Natural killer cell (primary cell): ENCODE measurements at regions not wholly inside any gene's neighbourhood (a gene's known extent, or its start where the extent isn't known, plus 50 kb on each side); places are given as distances from the start of the nearest gene placed in this dataset.

Experiments
- ATAC-seq, 3 donors: fragments of 150-1000 bp in 2 of 3; fragments of 200-7000 bp in 1 of 3; cut with Tn5 transposase; 1 replicate in 1 of 3; 2 replicates in 2 of 3; pipeline ENCODE4 v1.10.0; 2021; ENCODE audit warnings: mild to moderate bottlenecking in 2 of 3, moderate library complexity in 2 of 3
- DNase-seq, 2 donors: peaks; one replicate each; pipeline versions ENCODE4 v3.0.0 to v3.0.0-alpha.2; 2013 to 2021; ENCODE audit warnings: mixed read lengths in 1 of 2
- H3K27ac ChIP-seq: one replicate; pipeline ENCODE4 v1.5.1; 2013; ENCODE audit warnings: mild to moderate bottlenecking, low read length
- H3K27me3 ChIP-seq: one replicate; pipeline ENCODE4 v1.6.1; 2013; ENCODE audit warnings: low read length; ENCODE audit not compliant: control insufficient read depth, insufficient read depth
- H3K36me3 ChIP-seq: one replicate; pipeline ENCODE4 v1.6.1; 2013; ENCODE audit warnings: low read length; ENCODE audit not compliant: control insufficient read depth, insufficient read depth
- H3K4me1 ChIP-seq: one replicate; pipeline ENCODE4 v1.6.1; 2013; ENCODE audit warnings: low read length; ENCODE audit not compliant: control insufficient read depth, insufficient read depth
- H3K4me3 ChIP-seq: one replicate; pipeline ENCODE4 v1.5.1; 2013; ENCODE audit warnings: low read length
- H3K9me3 ChIP-seq: one replicate; pipeline ENCODE4 v1.6.1; 2013; ENCODE audit warnings: low read length; ENCODE audit not compliant: control insufficient read depth, insufficient read depth
- H3K27ac Mint-ChIP-seq, 2 donors: one replicate each; pipeline ENCODE4 v1.8.0; 2022; ENCODE audit warnings: mild to moderate bottlenecking in 2 of 2, mixed read lengths in 2 of 2, moderate library complexity in 1 of 2
- H3K27me3 Mint-ChIP-seq, 2 donors: one replicate each; pipeline ENCODE4 v1.8.0; 2022; ENCODE audit warnings: low read depth in 2 of 2, mixed read lengths in 2 of 2
- H3K36me3 Mint-ChIP-seq: one replicate; pipeline ENCODE4 v1.8.0; 2022; ENCODE audit warnings: mixed read lengths
- H3K4me1 Mint-ChIP-seq, 2 donors: one replicate each; pipeline ENCODE4 v1.8.0; 2022; ENCODE audit warnings: mixed read lengths in 2 of 2
- H3K4me3 Mint-ChIP-seq: one replicate; pipeline ENCODE4 v1.8.0; 2022; ENCODE audit warnings: mild to moderate bottlenecking, moderate library complexity, mixed read lengths
- H3K9me3 Mint-ChIP-seq, 2 donors: one replicate each; pipeline ENCODE4 v1.8.0; 2022; ENCODE audit warnings: mixed read lengths in 2 of 2
- CTCF ChIP-seq: fragments of 200-600 bp; IDR thresholded peaks from one replicate; pipeline ENCODE4 v1.8.0; 2022; ENCODE audit warnings: antibody characterized with exemption
- WGBS: methylation state at CpG from one replicate; pipeline ENCODE4 v1.1.7; 2013; ENCODE audit warnings: missing lambda C conversion rate; ENCODE audit not compliant: insufficient coverage; 5-methylcytosine and 5-hydroxymethylcytosine counted together
- intact Hi-C: fragments of 100-400 bp; cut with micrococcal nuclease; formaldehyde crosslinking; loops from one replicate; pipeline ENCODE4 v1.14.2; 2022

GRCh38 chr9:108138516-108138915 lies 648.9 kb upstream of the KLF4 start:
- H3K27me3 Mint-ChIP-seq: no peaks in the 10 kb centered on the region
- H3K4me1 Mint-ChIP-seq: no peaks in the 10 kb centered on the region
- no peak for TF ChIP-seq CTCF
- Histone ChIP-seq H3K27me3 (no peaks in the 10 kb centered on the region), H3K36me3 (no peaks in the 10 kb centered on the region), H3K4me3 (no peak overlapping the region), H3K9me3 (no peaks in the 10 kb centered on the region), H3K27ac (no peak overlapping the region), H3K4me1 (no peaks in the 10 kb centered on the region)
- no peaks in the 10 kb centered on the region for H3K36me3 Mint-ChIP-seq
- 67% methylated on average over 2 of the region's 2 CpGs for WGBS
- H3K9me3 Mint-ChIP-seq: peaks cover 8 to 9% of the 10 kb centered on the region in 2 donors
- no peak overlapping the region for H3K4me3 Mint-ChIP-seq
- no peak overlapping the region for H3K27ac Mint-ChIP-seq
- intact Hi-C loops: no loop called here
- ATAC-seq (no peak), DNase-seq (no peak)

- WGBS: 72% methylated on average over 1 of the region's 1 CpG
- no peaks in the 10 kb centered on the region for H3K9me3 ChIP-seq
- no peak for TF ChIP-seq CTCF
- Mint-ChIP-seq H3K27ac (no peak overlapping the region), H3K4me3 (no peak overlapping the region), H3K4me1 (no peaks in the 10 kb centered on the region), H3K27me3 (no peaks in the 10 kb centered on the region), H3K36me3 (no peaks in the 10 kb centered on the region), H3K9me3 (peaks cover 8 to 9% of the 10 kb centered on the region in 2 donors)
- no peak overlapping the region for H3K4me3 ChIP-seq
- no peaks in the 10 kb centered on the region for H3K4me1 ChIP-seq
- H3K36me3 ChIP-seq: no peaks in the 10 kb centered on the region
- ATAC-seq (no peak), DNase-seq (no peak)
- H3K27ac ChIP-seq: no peak overlapping the region
- no peaks in the 10 kb centered on the region for H3K27me3 ChIP-seq
- intact Hi-C loops: no loop called here
Measured at GRCh38 chr9:108136656-108137055, 647.1 kb upstream of the KLF4 start.

- no peak for ATAC-seq
- no peak for DNase-seq
- Histone ChIP-seq H3K27ac (no peak overlapping the region), H3K4me3 (no peak overlapping the region), H3K4me1 (no peaks in the 10 kb centered on the region), H3K9me3 (no peaks in the 10 kb centered on the region), H3K36me3 (no peaks in the 10 kb centered on the region), H3K27me3 (no peaks in the 10 kb centered on the region)
- TF ChIP-seq CTCF: no peak
- 77% methylated on average over 3 of the region's 4 CpGs for WGBS
- Mint-ChIP-seq H3K27ac (no peak overlapping the region), H3K9me3 (peaks cover 6 to 9% of the 10 kb centered on the region in 2 donors), H3K27me3 (no peaks in the 10 kb centered on the region), H3K4me1 (no peaks in the 10 kb centered on the region), H3K4me3 (no peak overlapping the region), H3K36me3 (no peaks in the 10 kb centered on the region)
- intact Hi-C loops: no loop called here
Measured at GRCh38 chr9:108134486-108135128, 645.0 kb upstream of the KLF4 start.

- no peaks in the 10 kb centered on the region for H3K27me3 ChIP-seq
- Mint-ChIP-seq H3K9me3 (peaks cover 6 to 11% of the 10 kb centered on the region in 2 donors), H3K4me3 (no peak overlapping the region), H3K27me3 (no peaks in the 10 kb centered on the region), H3K27ac (no peak overlapping the region), H3K36me3 (no peaks in the 10 kb centered on the region), H3K4me1 (no peaks in the 10 kb centered on the region)
- no peaks in the 10 kb centered on the region for H3K4me1 ChIP-seq
- intact Hi-C loops: no loop called here
- no peak for DNase-seq
- no peaks in the 10 kb centered on the region for H3K9me3 ChIP-seq
- H3K4me3 ChIP-seq: no peak overlapping the region
- no peak for ATAC-seq
- no peak for TF ChIP-seq CTCF
- 100% methylated on average over 2 of the region's 3 CpGs for WGBS
- no peaks in the 10 kb centered on the region for H3K36me3 ChIP-seq
- no peak overlapping the region for H3K27ac ChIP-seq
Measured at GRCh38 chr9:108133680-108134079, 644.1 kb upstream of the KLF4 start.
